ENCODE measurements at regions not wholly inside any gene's neighbourhood (a gene's known extent, or its start where the extent isn't known, plus 50 kb on each side); places are given as distances from the start of the nearest gene placed in this dataset.

- H3K36me3 Mint-ChIP-seq = no peaks in the 10 kb centered on the region
- H3K27me3 Mint-ChIP-seq = no peaks in the 10 kb centered on the region
- no peaks in the 10 kb centered on the region for H3K4me1 Mint-ChIP-seq
- no peak overlapping the region for H3K4me3 Mint-ChIP-seq
- H3K9me3 Mint-ChIP-seq = no peaks in the 10 kb centered on the region
- H3K27ac Mint-ChIP-seq = no peak overlapping the region
Observed at GRCh38 chr7:17593819-17594419, 295.5 kb downstream of the AHR start.

- H3K9me3 Mint-ChIP-seq = no peaks in the 10 kb centered on the region
- H3K4me3 Mint-ChIP-seq = no peak overlapping the region
- H3K27me3 Mint-ChIP-seq = no peaks in the 10 kb centered on the region
- H3K4me1 Mint-ChIP-seq = no peaks in the 10 kb centered on the region
- H3K27ac Mint-ChIP-seq = no peak overlapping the region
- no peaks in the 10 kb centered on the region for H3K36me3 Mint-ChIP-seq
Observed at GRCh38 chr7:17595546-17595945, 297.1 kb downstream of the AHR start.

GRCh38 chr7:17598305-17598704 lies 299.9 kb downstream of the AHR start:
- H3K27me3 Mint-ChIP-seq = peaks cover 2% of the 10 kb centered on the region
- H3K27ac Mint-ChIP-seq = no peak overlapping the region
- H3K4me1 Mint-ChIP-seq = no peaks in the 10 kb centered on the region
- no peaks in the 10 kb centered on the region for H3K36me3 Mint-ChIP-seq
- no peak overlapping the region for H3K4me3 Mint-ChIP-seq
- peaks cover 0 to 1% (median 0%) of the 10 kb centered on the region in 3 donors for H3K9me3 Mint-ChIP-seq

- no peaks in the 10 kb centered on the region for H3K4me1 Mint-ChIP-seq
- H3K27me3 Mint-ChIP-seq = peaks cover 2% of the 10 kb centered on the region
- no peak overlapping the region for H3K27ac Mint-ChIP-seq
- no peak overlapping the region for H3K4me3 Mint-ChIP-seq
- H3K36me3 Mint-ChIP-seq = no peaks in the 10 kb centered on the region
- peaks cover 0 to 6% (median 5%) of the 10 kb centered on the region in 3 donors for H3K9me3 Mint-ChIP-seq
Observed at GRCh38 chr7:17598846-17599245, 300.4 kb downstream of the AHR start.

GRCh38 chr7:17599733-17600339 lies 301.4 kb downstream of the AHR start:
- peaks cover 5% of the 10 kb centered on the region for H3K27me3 Mint-ChIP-seq
- H3K4me3 Mint-ChIP-seq = no peak overlapping the region
- H3K36me3 Mint-ChIP-seq = no peaks in the 10 kb centered on the region
- H3K9me3 Mint-ChIP-seq = peaks cover 3 to 14% (median 13%) of the 10 kb centered on the region in 3 donors
- no peak overlapping the region for H3K27ac Mint-ChIP-seq
- H3K4me1 Mint-ChIP-seq = no peaks in the 10 kb centered on the region

- Mint-ChIP-seq H3K4me1 (no peaks in the 10 kb centered on the region), H3K4me3 (no peak overlapping the region), H3K36me3 (no peaks in the 10 kb centered on the region), H3K27ac (no peak overlapping the region), H3K9me3 (peaks cover 4 to 15% (median 15%) of the 10 kb centered on the region in 3 donors), H3K27me3 (peaks cover 5% of the 10 kb centered on the region)
Observed at GRCh38 chr7:17600340-17600752, 301.9 kb downstream of the AHR start.

- Mint-ChIP-seq H3K4me1 (peaks cover 0 to 1% (median 0%) of the 10 kb centered on the region in 3 donors), H3K27me3 (peaks cover 5% of the 10 kb centered on the region)
Observed at GRCh38 chr7:17601921-17602320, 303.5 kb downstream of the AHR start.

GRCh38 chr7:17608114-17608833 lies 309.8 kb downstream of the AHR start:
- peaks cover 0 to 1% (median 0%) of the 10 kb centered on the region in 3 donors for H3K4me1 Mint-ChIP-seq
- H3K27me3 Mint-ChIP-seq = peaks cover 3% of the 10 kb centered on the region
- no peaks in the 10 kb centered on the region for H3K36me3 Mint-ChIP-seq
- H3K4me3 Mint-ChIP-seq = no peak overlapping the region
- peaks cover 4 to 15% (median 14%) of the 10 kb centered on the region in 3 donors for H3K9me3 Mint-ChIP-seq
- no peak overlapping the region for H3K27ac Mint-ChIP-seq

More at GRCh38 chr7:17601921-17602320, 303.5 kb downstream of the AHR start:
- Mint-ChIP-seq H3K36me3 (no peaks in the 10 kb centered on the region), H3K4me3 (no peak overlapping the region), H3K9me3 (peaks cover 4 to 15% (median 15%) of the 10 kb centered on the region in 3 donors), H3K27ac (no peak overlapping the region)

GRCh38 chr7:17611611-17612010 lies 313.2 kb downstream of the AHR start:
- Mint-ChIP-seq H3K4me1 (peaks cover 0 to 1% (median 0%) of the 10 kb centered on the region in 3 donors), H3K4me3 (no peak overlapping the region), H3K36me3 (no peaks in the 10 kb centered on the region), H3K27ac (no peak overlapping the region), H3K27me3 (no peaks in the 10 kb centered on the region), H3K9me3 (no peaks in the 10 kb centered on the region)

GRCh38 chr7:17613338-17614041 lies 315.0 kb downstream of the AHR start:
- Mint-ChIP-seq H3K27ac (no peak overlapping the region), H3K27me3 (no peaks in the 10 kb centered on the region), H3K4me3 (no peak overlapping the region), H3K36me3 (no peaks in the 10 kb centered on the region), H3K9me3 (no peaks in the 10 kb centered on the region), H3K4me1 (no peaks in the 10 kb centered on the region)

GRCh38 chr7:17617380-17617779 lies 318.9 kb downstream of the AHR start:
- H3K9me3 Mint-ChIP-seq = no peaks in the 10 kb centered on the region
- H3K4me1 Mint-ChIP-seq = no peaks in the 10 kb centered on the region
- H3K27ac Mint-ChIP-seq = no peak overlapping the region
- no peaks in the 10 kb centered on the region for H3K27me3 Mint-ChIP-seq
- H3K4me3 Mint-ChIP-seq = no peak overlapping the region
- H3K36me3 Mint-ChIP-seq = no peaks in the 10 kb centered on the region

GRCh38 chr7:17617857-17618651 lies 319.6 kb downstream of the AHR start:
- Mint-ChIP-seq H3K4me1 (no peaks in the 10 kb centered on the region), H3K27ac (no peak overlapping the region), H3K4me3 (no peak overlapping the region), H3K9me3 (no peaks in the 10 kb centered on the region), H3K27me3 (no peaks in the 10 kb centered on the region), H3K36me3 (no peaks in the 10 kb centered on the region)

- no peaks in the 10 kb centered on the region for H3K36me3 Mint-ChIP-seq
- H3K4me3 Mint-ChIP-seq = no peak overlapping the region
- H3K4me1 Mint-ChIP-seq = no peaks in the 10 kb centered on the region
- H3K27me3 Mint-ChIP-seq = no peaks in the 10 kb centered on the region
- no peak overlapping the region for H3K27ac Mint-ChIP-seq
- H3K9me3 Mint-ChIP-seq = no peaks in the 10 kb centered on the region
Observed at GRCh38 chr7:17618652-17618974, 320.2 kb downstream of the AHR start.

- Mint-ChIP-seq H3K9me3 (no peaks in the 10 kb centered on the region), H3K36me3 (no peaks in the 10 kb centered on the region), H3K4me3 (no peak overlapping the region), H3K27ac (no peak overlapping the region), H3K27me3 (no peaks in the 10 kb centered on the region), H3K4me1 (no peaks in the 10 kb centered on the region)
Observed at GRCh38 chr7:17619196-17619818, 320.9 kb downstream of the AHR start.

All from IgD-negative memory B cell (primary cell).